ENCODE measurements at regions not wholly inside any gene's neighbourhood (a gene's known extent, or its start where the extent isn't known, plus 50 kb on each side); places are given as distances from the start of the nearest gene placed in this dataset.

- H3K4me3 Mint-ChIP-seq = no peak overlapping the region
- Histone ChIP-seq H3K9me3 (replicated peaks in 1 of 2; ENCODE audit: control insufficient read depth in 1 of 2, insufficient read depth in 1 of 2, low read length in 2 of 2) (no peaks in the 10 kb centered on the region), H3K4me1 (ENCODE audit: control insufficient read depth in 1 of 2, insufficient read depth in 2 of 2, low read length in 2 of 2) (no peaks in the 10 kb centered on the region), H3K27ac (ENCODE audit: low read depth in 1 of 2, low read length in 2 of 2) (no peak overlapping the region), H3K27me3 (ENCODE audit: control insufficient read depth in 2 of 2, insufficient read depth in 2 of 2, low read length in 2 of 2) (no peaks in the 10 kb centered on the region), H3K4me3 (replicated peaks in 1 of 3; ENCODE audit: low read depth in 2 of 3, low read length in 3 of 3) (no peak overlapping the region), H2AFZ (ENCODE audit: insufficient read depth, low read depth, low read length, poor library complexity, severe bottlenecking) (no peak overlapping the region), H3K9ac (ENCODE audit: insufficient read depth, low read length, poor library complexity, severe bottlenecking) (no peak overlapping the region), H3K4me2 (replicated peaks; ENCODE audit: extremely low read depth, low read length, poor library complexity, severe bottlenecking) (no peak overlapping the region), H3K36me3 (replicated peaks in 1 of 2; ENCODE audit: control insufficient read depth in 1 of 2, insufficient read depth in 2 of 2, low read length in 2 of 2) (no peaks in the 10 kb centered on the region), H3K79me2 (ENCODE audit: insufficient read depth, low read length) (no peaks in the 10 kb centered on the region), H4K20me1 (ENCODE audit: insufficient read depth, low read length) (no peaks in the 10 kb centered on the region)
- peaks cover 0 to 1% (median 1%) of the 10 kb centered on the region in 3 donors for H3K27me3 Mint-ChIP-seq (ENCODE audit: low read depth in 3 of 3)
- H3K36me3 Mint-ChIP-seq = no peaks in the 10 kb centered on the region
- H3K9me3 Mint-ChIP-seq = peaks cover 0 to 7% (median 1%) of the 10 kb centered on the region in 7 donors
- TF ChIP-seq, protein P1, sequence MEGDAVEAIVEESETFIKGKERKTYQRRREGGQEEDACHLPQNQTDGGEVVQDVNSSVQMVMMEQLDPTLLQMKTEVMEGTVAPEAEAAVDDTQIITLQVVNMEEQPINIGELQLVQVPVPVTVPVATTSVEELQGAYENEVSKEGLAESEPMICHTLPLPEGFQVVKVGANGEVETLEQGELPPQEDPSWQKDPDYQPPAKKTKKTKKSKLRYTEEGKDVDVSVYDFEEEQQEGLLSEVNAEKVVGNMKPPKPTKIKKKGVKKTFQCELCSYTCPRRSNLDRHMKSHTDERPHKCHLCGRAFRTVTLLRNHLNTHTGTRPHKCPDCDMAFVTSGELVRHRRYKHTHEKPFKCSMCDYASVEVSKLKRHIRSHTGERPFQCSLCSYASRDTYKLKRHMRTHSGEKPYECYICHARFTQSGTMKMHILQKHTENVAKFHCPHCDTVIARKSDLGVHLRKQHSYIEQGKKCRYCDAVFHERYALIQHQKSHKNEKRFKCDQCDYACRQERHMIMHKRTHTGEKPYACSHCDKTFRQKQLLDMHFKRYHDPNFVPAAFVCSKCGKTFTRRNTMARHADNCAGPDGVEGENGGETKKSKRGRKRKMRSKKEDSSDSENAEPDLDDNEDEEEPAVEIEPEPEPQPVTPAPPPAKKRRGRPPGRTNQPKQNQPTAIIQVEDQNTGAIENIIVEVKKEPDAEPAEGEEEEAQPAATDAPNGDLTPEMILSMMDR (IDR thresholded peaks at IDR 0.05) = no peak
- 100% methylated on average over 1 of the region's 5 CpGs for WGBS (ENCODE audit: insufficient coverage)
- H3K4me1 Mint-ChIP-seq = no peaks in the 10 kb centered on the region
- intact Hi-C loops (cut with micrococcal nuclease) = no loop called here
- no peak overlapping the region for H3K27ac Mint-ChIP-seq
- DNase-seq = no peak
Observed at GRCh38 chr2:212626371-212626918, 87.8 kb upstream of the ERBB4 start.

DNA sequence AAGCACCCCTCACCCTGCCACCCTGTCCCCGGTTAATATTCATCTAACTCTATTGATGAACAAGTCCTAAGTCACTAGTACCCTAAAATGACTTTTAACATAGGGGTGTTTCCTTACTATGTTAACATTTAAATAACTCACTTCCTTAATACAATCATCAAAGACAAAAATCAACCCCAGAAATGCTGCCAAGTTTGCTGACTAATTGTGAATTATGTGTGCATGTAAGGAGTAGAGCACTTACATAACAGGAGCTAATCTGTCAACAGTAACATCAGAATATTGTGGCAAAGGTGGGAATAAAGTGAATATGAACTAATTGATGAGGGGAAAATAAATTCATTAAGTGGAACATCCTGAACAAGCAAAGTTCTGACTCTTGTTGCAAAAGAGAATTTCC lies 81.4 kb upstream of the ERBB4 start:
- Mint-ChIP-seq H3K36me3 (no peaks in the 10 kb centered on the region), H3K27ac (no peak overlapping the region), H3K27me3 (ENCODE audit: low read depth in 3 of 3) (no peaks in the 10 kb centered on the region), H3K9me3 (peaks cover 0 to 4% (median 0%) of the 10 kb centered on the region in 7 donors), H3K4me1 (no peaks in the 10 kb centered on the region), H3K4me3 (no peak overlapping the region)
- H3K27me3 ChIP-seq (ENCODE audit: control insufficient read depth in 2 of 2, insufficient read depth in 2 of 2, low read length in 2 of 2) = no peaks in the 10 kb centered on the region
- intact Hi-C loops (cut with micrococcal nuclease) = no loop called here
- no peaks in the 10 kb centered on the region for H4K20me1 ChIP-seq (ENCODE audit: insufficient read depth, low read length)
- no CpG with 5 or more reads among the region's 1 CpG for WGBS (ENCODE audit: insufficient coverage)
- H3K4me2 ChIP-seq (replicated peaks; ENCODE audit: extremely low read depth, low read length, poor library complexity, severe bottlenecking) = no peak overlapping the region
- no peaks in the 10 kb centered on the region for H3K79me2 ChIP-seq (ENCODE audit: insufficient read depth, low read length)
- no peak overlapping the region for H3K4me3 ChIP-seq (replicated peaks in 1 of 3; ENCODE audit: low read depth in 2 of 3, low read length in 3 of 3)
- no peaks in the 10 kb centered on the region for H3K9me3 ChIP-seq (replicated peaks in 1 of 2; ENCODE audit: control insufficient read depth in 1 of 2, insufficient read depth in 1 of 2, low read length in 2 of 2)
- DNase-seq = no peak
- no peaks in the 10 kb centered on the region for H3K4me1 ChIP-seq (ENCODE audit: control insufficient read depth in 1 of 2, insufficient read depth in 2 of 2, low read length in 2 of 2)
- no peak overlapping the region for H3K27ac ChIP-seq (ENCODE audit: low read depth in 1 of 2, low read length in 2 of 2)
- H3K36me3 ChIP-seq (replicated peaks in 1 of 2; ENCODE audit: control insufficient read depth in 1 of 2, insufficient read depth in 2 of 2, low read length in 2 of 2) = no peaks in the 10 kb centered on the region
- TF ChIP-seq, protein P1 (IDR thresholded peaks at IDR 0.05) = no peak
- H3K9ac ChIP-seq (ENCODE audit: insufficient read depth, low read length, poor library complexity, severe bottlenecking) = no peak overlapping the region
- no peak overlapping the region for H2AFZ ChIP-seq (ENCODE audit: insufficient read depth, low read depth, low read length, poor library complexity, severe bottlenecking)
